Osteocyte (in vitro differentiated cells): ENCODE measurements at regions not wholly inside any gene's neighbourhood (a gene's known extent, or its start where the extent isn't known, plus 50 kb on each side); places are given as distances from the start of the nearest gene placed in this dataset.
"Not testable (repeated sequence)": the region's sequence is repeated elsewhere in the genome, so short reads cannot be mapped to it uniquely, and the experiment has no call there.

ENCODE experiments used
- DNase-seq: peaks from one replicate; pipeline ENCODE4 v3.0.0; 2021; ENCODE audit warnings: mixed read lengths; ENCODE audit not compliant: unreplicated experiment; ENCODE audit errors: extremely low spot score
- H3K27ac Mint-ChIP-seq: one replicate; pipeline ENCODE4 v1.8.0; 2021; ENCODE audit warnings: mild to moderate bottlenecking, mixed read lengths; ENCODE audit not compliant: unreplicated experiment
- H3K27me3 Mint-ChIP-seq: one replicate; pipeline ENCODE4 v1.8.0; 2021; ENCODE audit warnings: mixed read lengths; ENCODE audit not compliant: unreplicated experiment
- H3K36me3 Mint-ChIP-seq: one replicate; pipeline ENCODE4 v1.8.0; 2021; ENCODE audit warnings: mixed read lengths; ENCODE audit not compliant: unreplicated experiment
- H3K4me1 Mint-ChIP-seq: one replicate; pipeline ENCODE4 v1.8.0; 2021; ENCODE audit warnings: mixed read lengths; ENCODE audit not compliant: unreplicated experiment
- H3K4me3 Mint-ChIP-seq: one replicate; pipeline ENCODE4 v1.8.0; 2021; ENCODE audit warnings: mild to moderate bottlenecking, moderate library complexity, mixed read lengths; ENCODE audit not compliant: unreplicated experiment
- H3K9me3 Mint-ChIP-seq: one replicate; pipeline ENCODE4 v1.8.0; 2021; ENCODE audit warnings: mixed read lengths; ENCODE audit not compliant: unreplicated experiment
- CTCF ChIP-seq: fragments of 200-600 bp; sonication (generic); IDR thresholded peaks from 2 replicates; pipeline ENCODE4 v1.5.0; 2021; ENCODE audit warnings: antibody characterized with exemption, mild to moderate bottlenecking, moderate library complexity

DNA sequence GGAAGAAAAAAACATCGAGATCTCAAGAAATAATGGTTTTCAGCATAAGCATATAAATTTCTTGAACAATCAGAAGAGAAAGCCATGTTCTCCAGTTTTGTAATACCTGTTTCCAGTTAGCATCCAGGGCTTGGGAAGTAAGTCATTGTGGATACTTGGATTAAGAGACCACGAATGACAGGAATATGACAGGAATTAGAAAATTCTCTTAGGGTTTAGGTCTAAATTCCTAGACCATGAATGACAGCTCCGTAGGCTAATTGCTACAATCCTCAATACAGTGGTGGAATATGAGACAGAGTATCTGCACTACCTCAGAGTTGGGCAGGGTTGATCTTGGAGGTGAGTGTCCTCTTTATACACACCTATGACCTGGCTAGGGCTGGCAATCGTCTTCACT lies 517.5 kb downstream of the NTRK3 start:
- no peak for DNase-seq
- Mint-ChIP-seq H3K4me1 (peaks cover 13% of the 10 kb centered on the region), H3K36me3 (no peaks in the 10 kb centered on the region), H3K27ac (no peak overlapping the region), H3K4me3 (no peak overlapping the region), H3K9me3 (no peaks in the 10 kb centered on the region), H3K27me3 (no peaks in the 10 kb centered on the region)
- no peak for TF ChIP-seq CTCF

DNA sequence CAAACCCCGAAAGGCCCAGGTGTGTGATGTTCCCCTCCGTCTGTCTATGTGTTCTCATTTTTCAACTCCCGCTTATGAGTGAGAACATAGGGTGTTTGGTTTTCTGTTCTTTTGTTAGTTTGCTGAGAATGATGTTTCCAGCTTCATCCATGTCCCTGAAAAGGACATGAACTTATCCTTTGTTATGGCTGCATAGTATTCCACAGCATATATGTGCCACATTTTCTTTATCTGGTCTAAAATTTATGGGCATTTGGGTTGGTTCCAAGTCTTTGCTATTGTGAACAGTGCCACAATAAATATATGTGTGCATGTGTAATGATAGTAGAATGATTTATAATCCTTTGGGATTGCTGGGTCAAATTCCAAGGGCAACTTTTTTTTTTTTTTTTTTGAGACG lies 519.1 kb downstream of the NTRK3 start:
- not testable (repeated sequence) for H3K4me3 Mint-ChIP-seq, H3K9me3 Mint-ChIP-seq, H3K27ac Mint-ChIP-seq, H3K36me3 Mint-ChIP-seq, DNase-seq, H3K27me3 Mint-ChIP-seq
- peaks cover 15% of the 10 kb centered on the region for H3K4me1 Mint-ChIP-seq

- DNase-seq, result no peak
- Mint-ChIP-seq H3K9me3 (no peaks in the 10 kb centered on the region), H3K27me3 (peaks cover 2% of the 10 kb centered on the region), H3K4me3 (no peak overlapping the region), H3K36me3 (no peaks in the 10 kb centered on the region), H3K4me1 (peaks cover 15% of the 10 kb centered on the region), H3K27ac (no peak overlapping the region)
- no peak for TF ChIP-seq CTCF
Observed at GRCh38 chr15:87736891-87737389, 519.6 kb downstream of the NTRK3 start.

- peaks cover 15% of the 10 kb centered on the region for H3K4me1 Mint-ChIP-seq
Observed at GRCh38 chr15:87736401-87736800, 520.1 kb downstream of the NTRK3 start.

GRCh38 chr15:87735522-87735921 lies 521.0 kb downstream of the NTRK3 start:
- Mint-ChIP-seq H3K27me3 (peaks cover 2% of the 10 kb centered on the region), H3K36me3 (no peaks in the 10 kb centered on the region), H3K4me3 (no peak overlapping the region), H3K9me3 (no peaks in the 10 kb centered on the region), H3K27ac (no peak overlapping the region), H3K4me1 (peaks cover 15% of the 10 kb centered on the region)
- TF ChIP-seq CTCF, result no peak
- DNase-seq, result no peak

More at GRCh38 chr15:87736401-87736800, 520.1 kb downstream of the NTRK3 start:
- Mint-ChIP-seq H3K36me3 (no peaks in the 10 kb centered on the region), H3K4me3 (no peak overlapping the region), H3K27ac (no peak overlapping the region), H3K27me3 (peaks cover 2% of the 10 kb centered on the region), H3K9me3 (no peaks in the 10 kb centered on the region)
- no peak for TF ChIP-seq CTCF
- no peak for DNase-seq
